Loucy (cell line): ENCODE measurements at regions not wholly inside any gene's neighbourhood (a gene's known extent, or its start where the extent isn't known, plus 50 kb on each side); places are given as distances from the start of the nearest gene placed in this dataset.

Experiments
- H2AFZ ChIP-seq: fragments of 200-600 bp; sonication (generic); 2 replicates; pipeline ENCODE4 v1.6.0; 2016; ENCODE audit warnings: antibody characterized with exemption, mild to moderate bottlenecking, low read length, moderate library complexity
- H3F3A ChIP-seq: fragments of 200-600 bp; 2 replicates; pipeline ENCODE4 v1.6.0; 2016; ENCODE audit warnings: antibody characterized with exemption, low read depth, mild to moderate bottlenecking
- H3K27me3 ChIP-seq: fragments of 200-600 bp; sonication (generic); 2 replicates; pipeline ENCODE4 v1.6.1; 2014; ENCODE audit warnings: low read length, mild to moderate bottlenecking; ENCODE audit not compliant: insufficient read depth, poor library complexity, severe bottlenecking
- H3K36me3 ChIP-seq: fragments of 200-600 bp; sonication (generic); 2 replicates; pipeline ENCODE4 v1.6.1; 2016; ENCODE audit warnings: low read length; ENCODE audit not compliant: insufficient read depth
- H3K4me1 ChIP-seq: fragments of 200-600 bp; sonication (generic); 2 replicates; pipeline ENCODE4 v1.5.1; 2014; ENCODE audit warnings: low read length, mild to moderate bottlenecking; ENCODE audit not compliant: insufficient read depth, poor library complexity, severe bottlenecking
- H3K4me2 ChIP-seq: fragments of 200-600 bp; sonication (generic); 2 replicates; pipeline ENCODE4 v1.6.0; 2014; ENCODE audit warnings: antibody characterized with exemption, low read length, low read depth, mild to moderate bottlenecking; ENCODE audit not compliant: poor library complexity, severe bottlenecking
- H3K4me3 ChIP-seq: fragments of 200-600 bp; sonication (generic); 2 replicates; pipeline ENCODE4 v1.5.1; 2014; ENCODE audit warnings: low read length, mild to moderate bottlenecking, mixed read lengths; ENCODE audit not compliant: poor library complexity, severe bottlenecking
- H3K79me2 ChIP-seq: fragments of 200-600 bp; sonication (generic); 2 replicates; pipeline ENCODE4 v1.6.1; 2014; ENCODE audit warnings: low read length; ENCODE audit not compliant: insufficient read depth
- H3K9ac ChIP-seq: fragments of 200-600 bp; sonication (generic); 2 replicates; pipeline ENCODE4 v1.6.0; 2014; ENCODE audit warnings: mild to moderate bottlenecking, low read depth, low read length, moderate library complexity; ENCODE audit not compliant: poor library complexity, severe bottlenecking
- H3K9me2 ChIP-seq: fragments of 200-600 bp; sonication (generic); replicated peaks from 2 replicates; pipeline ENCODE4 v1.6.1; 2016; ENCODE audit warnings: low read depth, low read length, mixed read lengths
- H3K9me3 ChIP-seq: fragments of 200-600 bp; sonication (generic); 2 replicates; pipeline ENCODE4 v1.6.1; 2014; ENCODE audit warnings: mild to moderate bottlenecking, antibody characterized with exemption, low read length, low read depth; ENCODE audit not compliant: insufficient read depth
- H4K20me1 ChIP-seq: fragments of 200-600 bp; sonication (generic); 2 replicates; pipeline ENCODE4 v1.6.0; 2014; ENCODE audit warnings: antibody characterized with exemption, low read length, mild to moderate bottlenecking; ENCODE audit not compliant: insufficient read depth, poor library complexity, severe bottlenecking
- CTCF ChIP-seq: fragments of 200-600 bp; sonication (generic); conservative IDR thresholded peaks from 2 replicates; pipeline ENCODE4 v1.5.1; 2014; ENCODE audit warnings: mild to moderate bottlenecking, antibody characterized with exemption, low read length
- EZH2phosphoT487 ChIP-seq: fragments of 200-600 bp; IDR thresholded peaks from 2 replicates; pipeline ENCODE4 v1.6.1; 2018; ENCODE audit warnings: antibody characterized with exemption, mild to moderate bottlenecking, moderate library complexity, borderline replicate concordance

- Histone ChIP-seq H3F3A (0 out of 2 replicates have a peak, but pooled peaks cover 4% of the 10 kb centered on the region), H3K4me2 (no peak overlapping the region), H3K79me2 (no peaks in the 10 kb centered on the region), H3K4me1 (peaks cover 46% of the 10 kb centered on the region), H3K9ac (no peak overlapping the region), H4K20me1 (no peaks in the 10 kb centered on the region), H3K9me2 (no peaks in the 10 kb centered on the region), H3K9me3 (no peaks in the 10 kb centered on the region), H3K36me3 (no peaks in the 10 kb centered on the region), H3K4me3 (no peak overlapping the region), H3K27me3 (no peaks in the 10 kb centered on the region), H2AFZ (0 out of 2 replicates have a peak overlapping the region, but pooled peaks have one; percentile 3)
- TF ChIP-seq EZH2phosphoT487 (no peak), CTCF (no peak)
These were observed 333.0 kb upstream of the CNTNAP5 start for GRCh38 chr2:123692121-123692520.

GRCh38 chr2:123693836-123694235 is 331.3 kb upstream of the CNTNAP5 start:
- Histone ChIP-seq H3K9ac (no peak overlapping the region), H3K4me3 (no peak overlapping the region), H4K20me1 (no peaks in the 10 kb centered on the region), H3K9me2 (no peaks in the 10 kb centered on the region), H2AFZ (no peak overlapping the region), H3K36me3 (no peaks in the 10 kb centered on the region), H3K79me2 (no peaks in the 10 kb centered on the region), H3K9me3 (no peaks in the 10 kb centered on the region), H3K27me3 (no peaks in the 10 kb centered on the region), H3F3A (0 out of 2 replicates have a peak, but pooled peaks cover 4% of the 10 kb centered on the region), H3K4me1 (peaks cover 50% of the 10 kb centered on the region), H3K4me2 (peak overlapping the region; percentile 25)
- no peak for TF ChIP-seq CTCF
- no peak for TF ChIP-seq EZH2phosphoT487

DNA sequence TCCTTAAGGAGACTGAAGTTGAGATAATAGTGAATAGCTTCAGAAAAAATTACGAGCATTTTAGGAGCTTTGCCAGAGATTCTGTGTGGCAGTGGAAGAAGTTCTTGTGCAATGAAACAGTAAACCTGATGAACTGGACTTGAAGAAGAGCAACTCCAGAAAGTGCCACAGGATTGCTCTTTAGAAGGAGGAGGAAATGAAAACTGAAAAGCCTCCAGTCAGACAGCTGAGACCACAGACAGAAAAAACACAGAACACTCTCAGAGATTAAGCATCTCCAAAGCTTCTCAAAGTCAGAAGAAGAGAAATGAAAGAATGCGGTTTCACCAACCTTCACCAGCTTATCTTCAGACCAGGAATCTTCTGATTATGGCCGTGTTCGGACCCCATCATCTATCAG is 329.7 kb upstream of the CNTNAP5 start:
- Histone ChIP-seq H3K9me3 (no peaks in the 10 kb centered on the region), H3K27me3 (no peaks in the 10 kb centered on the region), H3K4me2 (peak overlapping the region; percentile 59), H3K9ac (peak overlapping the region; percentile 55), H3K9me2 (no peaks in the 10 kb centered on the region), H2AFZ (no peak overlapping the region), H4K20me1 (no peaks in the 10 kb centered on the region), H3K36me3 (no peaks in the 10 kb centered on the region), H3K79me2 (no peaks in the 10 kb centered on the region), H3F3A (0 out of 2 replicates have a peak, but pooled peaks cover 4% of the 10 kb centered on the region), H3K4me3 (peak overlapping the region; percentile 36), H3K4me1 (peaks cover 50% of the 10 kb centered on the region)
- TF ChIP-seq EZH2phosphoT487 (no peak), CTCF (no peak)
